Spleen (tissue), 7 donors: ENCODE measurements at regions not wholly inside any gene's neighbourhood (a gene's known extent, or its start where the extent isn't known, plus 50 kb on each side); places are given as distances from the start of the nearest gene placed in this dataset.

Experiments used
- CTCF ChIP-seq, 11 experiments: fragments of 200-600 bp in 7 of 11; fragments of 450-650 bp in 4 of 11; sonication (generic) in 4 of 11; IDR thresholded peaks in 8 of 11; conservative IDR thresholded peaks in 3 of 11; 1 replicate in 7 of 11; 2 replicates in 4 of 11; pipeline versions ENCODE4 v1.4.0 to v1.8.0; 2016 to 2021; ENCODE audit warnings: antibody characterized with exemption in 11 of 11, inconsistent platforms in 4 of 11, mild to moderate bottlenecking in 1 of 11
- POLR2A ChIP-seq, 3 donors: fragments of 450-650 bp; IDR thresholded peaks; one replicate each; pipeline ENCODE4 v1.5.1; 2017; ENCODE audit warnings: antibody characterized with exemption in 3 of 3, mild to moderate bottlenecking in 1 of 3
- POLR2AphosphoS5 ChIP-seq, 3 donors: sonication (generic); formaldehyde crosslinking; IDR thresholded peaks; one replicate each; pipeline ENCODE4 v1.5.1; 2017; ENCODE audit warnings: antibody characterized with exemption in 3 of 3
- donor health status: DM: no; HTN: no; CAD: no; lungs with moderate emphysema.
- donor health status: DM: no; HTN: no; CAD: no.
- donor health status: DM: no; HTN: no; CAD: no.

GRCh38 chr2:12428324-12428723, 288.4 kb upstream of the TRIB2 start:
- TF ChIP-seq CTCF (IDR thresholded peaks at IDR 0.05 in 8 of 11, conservative IDR thresholded peaks at IDR 0.05 in 3 of 11): no peak
- no peak for TF ChIP-seq POLR2A (IDR thresholded peaks at IDR 0.05)
- TF ChIP-seq POLR2AphosphoS5 (IDR thresholded peaks at IDR 0.05): no peak
